Hematopoietic multipotent progenitor cell treated with erythropoietin and hydrocortisone succinate and interleukin-3 and kit ligand, for 17 days (in vitro differentiated cells): ENCODE measurements at regions not wholly inside any gene's neighbourhood (a gene's known extent, or its start where the extent isn't known, plus 50 kb on each side); places are given as distances from the start of the nearest gene placed in this dataset.
"Not testable (repeated sequence)": the region's sequence is repeated elsewhere in the genome, so short reads cannot be mapped to it uniquely, and the experiment has no call there.

ENCODE experiments used
- DNase-seq: peaks from one replicate; pipeline ENCODE4 v3.0.0-alpha.2; 2015; ENCODE audit warnings: low spot score

DNA sequence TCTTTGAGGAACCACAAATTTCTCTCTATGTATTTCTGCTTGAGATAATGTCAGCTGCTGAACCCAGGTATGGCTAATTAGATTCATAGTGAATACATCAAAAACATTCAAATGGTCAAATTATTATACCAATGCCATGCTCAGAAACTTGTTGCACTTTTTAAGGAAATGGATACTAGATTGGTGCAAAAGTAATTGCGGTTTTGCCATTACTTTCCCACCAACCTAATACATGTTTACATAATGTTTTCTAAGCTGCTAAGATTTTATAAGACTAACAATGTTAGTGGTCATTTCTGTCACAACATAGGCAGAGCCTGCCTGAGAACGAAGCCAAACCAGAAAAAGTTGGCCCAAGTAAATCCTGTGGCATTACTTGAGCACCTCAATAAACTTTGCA is 568.2 kb upstream of the LRATD1 start:
- DNase-seq: no peak

- DNase-seq: no peak
These were observed 560.2 kb upstream of the LRATD1 start for GRCh38 chr2:14072338-14072737.

DNA sequence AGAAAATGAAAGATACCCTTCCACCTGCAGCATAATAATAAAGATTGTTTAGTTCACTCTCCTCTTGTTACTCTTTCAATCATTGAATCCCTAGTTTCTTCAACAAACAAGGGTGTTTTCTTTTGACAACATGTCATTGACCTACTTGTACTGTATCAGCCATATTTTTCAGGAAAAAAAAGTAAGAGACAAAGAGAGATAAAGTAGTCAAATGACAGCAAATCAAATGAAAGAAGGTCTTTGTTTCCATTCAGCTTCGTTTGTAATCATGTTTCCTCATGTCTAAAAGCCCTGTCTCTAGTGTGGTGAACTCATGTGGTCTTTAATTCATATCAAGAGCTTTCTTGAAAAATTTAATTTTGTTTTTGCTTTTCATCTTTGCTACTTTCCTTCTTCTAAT is 557.8 kb upstream of the LRATD1 start:
- no peak for DNase-seq

DNA sequence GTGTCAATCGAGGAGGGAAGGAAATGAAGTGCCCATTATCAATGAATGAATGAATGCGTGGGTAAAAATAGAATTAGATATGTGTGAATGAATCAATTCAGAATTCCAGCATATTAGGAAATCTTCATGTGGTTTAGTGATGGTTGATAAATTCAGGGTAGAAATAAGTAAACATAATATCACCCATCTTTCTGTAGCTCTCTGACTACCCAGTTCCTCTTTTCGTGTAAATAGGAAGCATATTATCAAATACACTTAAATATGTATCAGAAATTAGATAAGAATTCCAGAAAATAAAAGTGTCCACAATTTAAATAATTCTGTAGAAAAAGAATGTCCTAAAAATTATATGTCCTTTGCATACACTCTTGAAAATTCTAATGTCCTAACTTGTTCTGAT is 552.9 kb upstream of the LRATD1 start:
- no peak for DNase-seq

GRCh38 chr2:14081521-14081920 is 551.0 kb upstream of the LRATD1 start:
- DNase-seq: no peak

DNA sequence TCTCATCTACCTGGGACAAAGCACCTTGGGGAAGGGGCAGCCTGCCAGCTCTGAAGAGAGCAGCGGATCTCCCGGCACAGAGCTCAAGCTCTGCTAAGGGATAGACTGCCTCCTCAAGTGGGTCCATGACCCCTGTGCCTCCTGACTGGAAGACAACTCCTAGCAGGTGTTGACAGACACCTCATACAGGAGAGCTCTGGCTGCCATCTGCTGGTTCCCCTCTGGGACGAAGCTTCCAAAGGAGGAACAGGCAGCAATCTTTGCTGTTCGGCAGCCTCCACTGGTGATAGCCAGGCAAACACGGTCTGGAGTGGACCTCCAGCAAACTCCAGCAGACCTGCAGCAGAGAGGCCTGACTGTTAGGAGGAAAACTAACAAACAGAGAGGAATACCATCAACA is 549.9 kb upstream of the LRATD1 start:
- DNase-seq: no peak

GRCh38 chr2:14094592-14094991 is 537.9 kb upstream of the LRATD1 start:
- no peak for DNase-seq

DNA sequence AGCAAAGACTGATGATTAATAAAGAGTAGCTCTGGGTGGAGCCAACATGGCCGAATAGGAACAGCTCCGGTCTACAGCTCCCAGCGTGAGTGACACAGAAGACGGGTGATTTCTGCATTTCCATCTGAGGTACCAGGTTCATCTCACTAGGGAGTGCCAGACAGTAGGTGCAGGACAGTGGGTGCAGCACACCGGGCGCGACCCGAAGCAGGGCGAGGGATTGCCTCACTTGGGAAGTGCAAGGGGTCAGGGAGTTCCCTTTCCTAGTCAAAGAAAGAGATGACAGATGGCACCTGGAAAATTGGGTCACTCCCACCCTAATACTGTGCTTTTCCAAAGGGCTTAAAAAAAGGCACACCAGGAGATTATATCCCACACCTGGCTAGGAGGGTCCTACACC is 533.4 kb upstream of the LRATD1 start:
- not testable (repeated sequence) for DNase-seq

GRCh38 chr2:14114275-14114674 is 518.2 kb upstream of the LRATD1 start:
- no peak for DNase-seq

GRCh38 chr2:14120376-14120775 is 512.1 kb upstream of the LRATD1 start:
- no peak for DNase-seq

GRCh38 chr2:14123436-14124103 is 508.9 kb upstream of the LRATD1 start:
- DNase-seq: no peak

DNA sequence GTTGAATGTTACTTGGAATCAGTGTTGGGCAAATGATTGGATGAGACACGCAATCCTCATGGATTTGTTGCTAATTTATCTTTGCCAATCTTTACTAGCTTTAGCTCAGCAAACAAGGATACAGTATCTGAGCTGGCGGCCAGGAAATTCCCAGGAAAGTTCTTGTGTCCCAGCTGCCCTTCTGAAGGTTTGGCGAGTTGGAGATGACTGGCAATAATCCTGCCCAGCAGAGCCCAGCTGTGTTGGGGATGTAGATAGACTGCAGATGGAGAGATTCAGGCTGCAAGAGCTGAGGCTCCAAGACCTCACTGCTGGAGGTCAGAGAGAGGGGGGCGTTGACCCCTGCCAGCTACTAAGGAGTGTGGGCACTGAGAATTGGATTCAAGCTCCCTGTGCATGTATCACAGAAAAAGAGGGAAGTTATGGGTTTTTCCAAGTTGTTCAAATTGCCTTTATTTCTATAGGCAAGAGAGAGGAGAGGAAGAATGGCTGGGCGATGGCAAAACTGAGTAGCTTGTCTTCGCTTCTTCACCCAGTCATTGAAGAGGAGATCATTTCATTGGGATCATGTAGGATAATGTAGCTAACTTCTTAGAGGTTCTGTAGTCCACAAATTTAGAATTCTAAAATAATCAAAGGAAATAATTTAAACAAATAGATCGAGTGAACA is 506.8 kb upstream of the LRATD1 start:
- DNase-seq: no peak

GRCh38 chr2:14126846-14127245 is 505.7 kb upstream of the LRATD1 start:
- no peak for DNase-seq

- DNase-seq: no peak
These were observed 504.8 kb upstream of the LRATD1 start for GRCh38 chr2:14127765-14128164.

DNA sequence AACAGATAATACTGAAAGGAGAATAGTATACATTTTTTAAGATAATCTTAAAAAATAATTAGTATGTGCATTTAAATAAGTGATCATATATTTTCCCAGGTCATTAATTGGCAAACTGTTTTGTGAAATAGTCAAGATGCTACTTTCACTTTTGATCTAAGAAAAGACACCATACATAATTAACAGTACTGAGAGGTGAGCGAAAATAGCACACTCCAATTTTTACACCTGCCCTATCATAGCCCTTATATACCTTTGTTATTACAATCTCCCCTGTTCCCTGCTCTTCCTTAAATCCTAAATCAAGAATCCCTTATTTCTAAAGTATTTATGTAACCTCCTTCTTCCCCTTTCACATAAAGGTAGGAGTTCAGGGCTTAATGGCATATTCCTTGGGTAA is 500.1 kb upstream of the LRATD1 start:
- no peak for DNase-seq

DNA sequence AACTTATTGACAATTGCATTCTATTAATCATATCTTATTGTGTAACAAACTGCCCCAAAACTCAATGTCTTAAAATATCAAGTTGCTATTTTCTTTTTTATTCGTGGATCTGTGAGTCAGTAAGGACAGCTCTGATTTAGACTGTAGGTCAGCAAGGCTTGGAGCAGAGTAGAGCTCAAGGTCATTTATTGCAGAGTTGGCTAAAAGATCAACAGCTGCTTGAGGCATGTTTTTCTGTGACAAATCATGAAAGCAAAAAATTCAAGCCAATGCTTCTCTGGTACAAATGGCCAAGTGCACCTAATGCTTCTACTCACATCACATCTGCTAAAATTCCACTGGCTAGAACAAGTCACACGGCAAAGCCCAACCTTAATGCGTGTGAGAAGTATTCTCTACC is 497.7 kb upstream of the LRATD1 start:
- DNase-seq: no peak

DNA sequence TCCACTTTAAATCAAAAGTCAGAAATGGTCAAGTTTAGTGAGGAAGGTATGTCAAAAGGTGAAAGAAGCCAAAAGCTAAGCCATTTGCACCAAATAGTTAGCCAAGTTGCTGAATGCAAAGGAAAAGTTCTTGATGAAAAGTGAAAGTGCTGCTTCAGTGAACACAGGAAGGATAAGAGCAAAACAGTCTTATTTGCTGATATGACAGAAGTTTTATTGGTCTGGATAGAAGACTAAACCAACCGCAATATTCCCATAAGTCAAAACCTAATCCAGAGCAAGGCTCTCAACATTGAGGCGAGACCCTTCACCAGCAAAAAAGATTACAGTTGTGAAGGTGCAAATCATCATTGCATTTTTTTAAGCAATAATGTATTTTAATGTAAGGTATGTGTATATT is 496.5 kb upstream of the LRATD1 start:
- DNase-seq: no peak

DNA sequence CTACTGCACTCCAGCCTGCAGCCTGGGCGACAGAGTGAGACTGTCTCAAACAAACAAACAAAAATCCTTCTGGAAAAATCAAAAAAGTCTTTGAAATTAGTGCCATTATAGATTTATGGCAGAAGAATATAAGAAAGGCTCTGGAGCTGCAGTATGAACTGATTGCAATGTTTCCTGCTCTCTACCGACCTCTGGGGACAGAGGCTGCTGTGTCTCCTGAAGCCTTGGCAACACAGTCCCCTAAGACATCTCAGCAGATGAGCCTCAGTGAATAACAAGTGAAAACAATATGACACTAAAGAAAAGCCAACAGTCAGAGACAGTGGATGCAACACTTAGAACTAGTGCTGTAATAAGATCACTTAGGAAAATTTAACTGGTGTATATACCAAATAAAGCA is 494.9 kb upstream of the LRATD1 start:
- DNase-seq: no peak

- DNase-seq: no peak
These were observed 492.4 kb upstream of the LRATD1 start for GRCh38 chr2:14140009-14140550.

GRCh38 chr2:14143435-14143834 is 489.1 kb upstream of the LRATD1 start:
- no peak for DNase-seq

- no peak for DNase-seq
These were observed 484.3 kb upstream of the LRATD1 start for GRCh38 chr2:14148216-14148615.

DNA sequence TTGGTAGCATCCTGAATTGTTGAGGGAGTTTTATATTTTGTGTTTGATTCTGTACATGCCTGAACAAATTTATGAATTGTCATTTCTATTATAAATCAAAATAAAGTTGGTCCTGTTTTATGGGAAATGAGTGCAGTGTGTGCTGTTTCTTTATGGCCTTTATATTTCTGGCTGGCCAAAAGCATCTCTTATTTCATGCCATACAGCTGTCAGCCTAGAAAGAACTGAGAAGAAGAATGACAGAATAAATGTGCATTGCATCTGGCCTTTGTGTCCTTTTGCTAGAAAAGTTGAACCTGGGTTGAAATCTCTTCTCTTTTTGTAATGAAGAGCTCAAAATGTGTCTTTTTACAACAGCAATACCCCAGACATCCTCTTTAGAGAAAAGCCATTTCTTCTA is 474.7 kb upstream of the LRATD1 start:
- no peak for DNase-seq

DNA sequence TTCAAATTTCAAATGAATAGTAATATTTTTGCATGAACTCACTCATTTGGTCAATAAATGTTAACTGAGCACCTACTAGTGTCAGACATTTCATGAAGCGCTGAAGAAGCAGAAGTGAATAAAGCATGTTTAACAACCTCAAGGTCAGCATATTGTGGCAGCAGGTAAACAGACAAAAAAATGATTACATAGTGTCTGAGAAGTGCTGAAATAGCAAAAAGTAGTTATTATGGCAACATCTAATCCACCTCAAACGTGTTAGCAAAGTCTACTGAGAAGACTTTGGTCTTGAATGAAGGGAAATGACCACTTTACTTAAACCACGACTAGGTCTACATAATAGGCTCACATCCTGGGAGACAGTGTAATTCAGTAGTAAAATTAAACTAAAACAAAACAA is 452.2 kb upstream of the LRATD1 start:
- no peak for DNase-seq
